ENCODE measurements at regions not wholly inside any gene's neighbourhood (a gene's known extent, or its start where the extent isn't known, plus 50 kb on each side); places are given as distances from the start of the nearest gene placed in this dataset.

GRCh38 chr5:107257885-107258520, 412.7 kb downstream of the EFNA5 start:
- no peak for DNase-seq

- no peak for DNase-seq
These were observed 415.9 kb downstream of the EFNA5 start for GRCh38 chr5:107254902-107255234.

GRCh38 chr5:107254214-107254901, 416.4 kb downstream of the EFNA5 start:
- no peak for DNase-seq

GRCh38 chr5:107253246-107253645, 417.5 kb downstream of the EFNA5 start:
- DNase-seq = peak; percentile 75

- no peak for DNase-seq
These were observed 419.6 kb downstream of the EFNA5 start for GRCh38 chr5:107251151-107251550.

GRCh38 chr5:107248066-107248695, 422.6 kb downstream of the EFNA5 start:
- DNase-seq = peak; percentile 28

- no peak for DNase-seq
These were observed 423.3 kb downstream of the EFNA5 start for GRCh38 chr5:107247427-107247826.

GRCh38 chr5:107243220-107243579, 427.5 kb downstream of the EFNA5 start:
- no peak for DNase-seq

GRCh38 chr5:107242411-107243219, 428.1 kb downstream of the EFNA5 start:
- no peak for DNase-seq

GRCh38 chr5:107241841-107242240, 428.9 kb downstream of the EFNA5 start:
- no peak for DNase-seq

- DNase-seq = no peak
These were observed 435.6 kb downstream of the EFNA5 start for GRCh38 chr5:107235167-107235566.

GRCh38 chr5:107232788-107233187, 437.9 kb downstream of the EFNA5 start:
- DNase-seq = no peak

- DNase-seq = no peak
These were observed 438.4 kb downstream of the EFNA5 start for GRCh38 chr5:107232293-107232692.

- DNase-seq = no peak
These were observed 439.5 kb downstream of the EFNA5 start for GRCh38 chr5:107231191-107231590.

GRCh38 chr5:107230367-107230766, 440.4 kb downstream of the EFNA5 start:
- DNase-seq = no peak

GRCh38 chr5:107228226-107228625, 442.5 kb downstream of the EFNA5 start:
- DNase-seq = no peak

GRCh38 chr5:107224272-107224671, 446.5 kb downstream of the EFNA5 start:
- no peak for DNase-seq

- no peak for DNase-seq
These were observed 447.7 kb downstream of the EFNA5 start for GRCh38 chr5:107223066-107223465.

- no peak for DNase-seq
These were observed 450.7 kb downstream of the EFNA5 start for GRCh38 chr5:107219993-107220392.

- no peak for DNase-seq
These were observed 452.1 kb downstream of the EFNA5 start for GRCh38 chr5:107218457-107219193.

- no peak for DNase-seq
These were observed 453.0 kb downstream of the EFNA5 start for GRCh38 chr5:107217721-107218130.

- DNase-seq = no peak
These were observed 454.1 kb downstream of the EFNA5 start for GRCh38 chr5:107216587-107216986.

- DNase-seq = no peak
These were observed 455.1 kb downstream of the EFNA5 start for GRCh38 chr5:107215611-107216010.

Data from NCI-H187 treated with DMSO at 0.1 percent for 48 hours (cell line).